GM21737 (cell line): ENCODE measurements at regions not wholly inside any gene's neighbourhood (a gene's known extent, or its start where the extent isn't known, plus 50 kb on each side); places are given as distances from the start of the nearest gene placed in this dataset.

Source experiments
- ATAC-seq: cut with Tn5 transposase; IDR thresholded peaks from one replicate; pipeline ENCODE4 v1.9.1; 2021; ENCODE audit warnings: mild to moderate bottlenecking, moderate library complexity; ENCODE audit not compliant: unreplicated experiment

GRCh38 chr11:129292092-129292491 lies 83.6 kb upstream of the BARX2 start:
- ATAC-seq: no peak

- no peak for ATAC-seq
Measured at GRCh38 chr11:129291546-129291945, 84.1 kb upstream of the BARX2 start.

- no peak for ATAC-seq
Measured at GRCh38 chr11:129290966-129291365, 84.7 kb upstream of the BARX2 start.

- no peak for ATAC-seq
Measured at GRCh38 chr11:129289350-129290040, 86.2 kb upstream of the BARX2 start.

- no peak for ATAC-seq
Measured at GRCh38 chr11:129287920-129288319, 87.7 kb upstream of the BARX2 start.

- ATAC-seq: no peak
Measured at GRCh38 chr11:129286813-129287212, 88.8 kb upstream of the BARX2 start.

- no peak for ATAC-seq
Measured at GRCh38 chr11:129285402-129285786, 90.3 kb upstream of the BARX2 start.

GRCh38 chr11:129283141-129283540 lies 91.0 kb upstream of the ARHGAP32 start:
- no peak for ATAC-seq

GRCh38 chr11:129282634-129283033 lies 90.5 kb upstream of the ARHGAP32 start:
- ATAC-seq: no peak

- ATAC-seq: no peak
Measured at GRCh38 chr11:129281471-129282415, 89.6 kb upstream of the ARHGAP32 start.

GRCh38 chr11:129280027-129280811 lies 88.1 kb upstream of the ARHGAP32 start:
- ATAC-seq: no peak

- peak; percentile 53 for ATAC-seq
Measured at GRCh38 chr11:129279326-129280026, 87.4 kb upstream of the ARHGAP32 start.

GRCh38 chr11:129278586-129279319 lies 86.6 kb upstream of the ARHGAP32 start:
- ATAC-seq: no peak

GRCh38 chr11:129277198-129277843 lies 85.2 kb upstream of the ARHGAP32 start:
- no peak for ATAC-seq

- ATAC-seq: no peak
Measured at GRCh38 chr11:129275828-129276227, 83.7 kb upstream of the ARHGAP32 start.

- no peak for ATAC-seq
Measured at GRCh38 chr11:129273944-129274711, 82.0 kb upstream of the ARHGAP32 start.

GRCh38 chr11:129273322-129273721 lies 81.2 kb upstream of the ARHGAP32 start:
- no peak for ATAC-seq

GRCh38 chr11:129271030-129271429 lies 78.9 kb upstream of the ARHGAP32 start:
- ATAC-seq: no peak

- ATAC-seq: no peak
Measured at GRCh38 chr11:129270446-129270845, 78.3 kb upstream of the ARHGAP32 start.
